IPS-NIHi7 (cell line): ENCODE measurements at regions not wholly inside any gene's neighbourhood (a gene's known extent, or its start where the extent isn't known, plus 50 kb on each side); places are given as distances from the start of the nearest gene placed in this dataset.
"Not testable (repeated sequence)": the region's sequence is repeated elsewhere in the genome, so short reads cannot be mapped to it uniquely, and the experiment has no call there.

Source experiments
- DNase-seq: peaks from one replicate; pipeline ENCODE4 v3.0.0; 2012; ENCODE audit warnings: mixed read lengths; ENCODE audit errors: extremely low spot score

DNA sequence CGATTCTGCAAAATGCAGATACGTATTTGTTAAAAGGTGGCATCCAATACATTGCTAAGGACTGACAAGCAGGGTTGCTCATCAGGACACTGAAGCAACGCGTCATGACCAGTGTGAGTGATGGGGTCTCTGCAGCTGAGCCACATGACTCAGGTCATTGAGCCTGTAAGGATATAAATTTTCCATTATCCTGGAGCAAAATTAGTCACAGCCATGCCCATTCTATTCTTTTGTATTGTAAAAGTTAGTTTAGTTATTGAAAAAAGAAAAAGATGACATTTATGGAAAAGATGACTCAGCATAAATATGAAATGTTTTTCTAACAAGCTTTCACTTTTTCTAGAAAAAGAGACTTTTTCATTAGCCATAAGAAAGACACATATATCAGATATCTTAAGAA lies 268.0 kb upstream of the TMEM132C start:
- DNase-seq: no peak

DNA sequence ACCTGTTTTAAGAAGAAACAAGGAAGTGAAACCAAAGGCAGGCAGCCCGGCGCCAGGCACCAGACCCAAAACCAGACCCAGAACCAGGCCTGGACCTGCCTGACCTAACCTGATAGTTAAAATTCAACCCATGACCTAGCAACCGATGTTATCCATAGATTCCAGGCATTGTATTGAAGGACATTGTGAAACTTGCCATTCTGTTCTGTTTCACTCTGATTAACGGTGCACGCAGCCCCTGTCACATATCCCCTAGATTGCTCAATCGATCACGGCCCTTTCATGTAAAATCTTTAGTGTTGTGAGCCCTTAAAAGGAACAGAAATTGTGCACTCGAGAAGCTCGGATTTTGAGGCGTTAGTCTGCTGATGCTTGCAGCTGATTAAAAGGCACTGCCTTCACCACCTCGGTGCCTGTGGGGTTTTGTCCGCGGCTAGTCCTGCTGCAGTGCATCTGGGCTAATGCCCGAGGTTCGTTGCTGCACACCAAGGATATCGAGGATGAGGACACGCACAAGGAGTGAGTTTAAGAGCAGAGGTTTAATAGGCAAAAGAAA lies 262.5 kb upstream of the TMEM132C start:
- DNase-seq: no peak

GRCh38 chr12:128007250-128007649 lies 259.7 kb upstream of the TMEM132C start:
- no peak for DNase-seq

DNA sequence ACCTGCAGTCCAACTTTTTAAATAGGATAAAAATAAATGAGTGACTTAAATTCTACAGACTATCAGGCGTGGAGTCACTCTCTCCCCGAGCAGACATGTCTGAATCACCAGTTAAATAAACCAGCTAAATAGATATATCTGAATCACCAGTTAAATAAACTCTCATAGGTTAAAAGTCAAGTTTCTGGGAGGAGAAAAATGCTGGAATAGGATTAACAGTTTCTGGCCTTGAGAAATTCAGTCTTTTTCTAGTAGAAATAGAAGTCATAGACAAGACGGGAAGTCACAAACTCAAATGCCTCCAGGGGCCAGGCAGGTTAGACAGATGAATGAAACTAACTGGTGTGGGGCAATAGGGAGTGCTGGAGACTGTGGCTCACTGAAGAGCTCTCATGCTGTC lies 258.6 kb upstream of the TMEM132C start:
- DNase-seq: no peak

DNA sequence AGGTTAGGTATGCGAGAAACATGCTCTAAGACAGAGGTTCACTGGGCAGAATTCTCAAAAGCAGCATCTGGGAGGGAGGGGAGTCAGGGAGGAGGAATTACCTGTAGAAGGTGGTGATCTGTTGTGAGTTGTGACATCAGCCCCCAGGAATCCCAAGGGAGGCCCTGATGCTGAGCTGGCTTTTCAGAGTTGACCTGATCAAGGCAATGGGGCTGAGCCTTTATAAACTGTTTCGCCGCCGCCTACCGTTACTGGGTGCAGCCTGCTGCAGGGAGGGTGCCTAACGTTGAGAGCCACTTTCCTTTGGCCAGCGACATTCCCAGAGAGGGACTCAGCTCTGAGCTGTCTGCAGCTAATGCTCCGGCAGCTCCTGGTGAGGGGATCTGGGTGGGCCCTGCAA lies 257.9 kb upstream of the TMEM132C start:
- DNase-seq: peak; percentile 42

DNA sequence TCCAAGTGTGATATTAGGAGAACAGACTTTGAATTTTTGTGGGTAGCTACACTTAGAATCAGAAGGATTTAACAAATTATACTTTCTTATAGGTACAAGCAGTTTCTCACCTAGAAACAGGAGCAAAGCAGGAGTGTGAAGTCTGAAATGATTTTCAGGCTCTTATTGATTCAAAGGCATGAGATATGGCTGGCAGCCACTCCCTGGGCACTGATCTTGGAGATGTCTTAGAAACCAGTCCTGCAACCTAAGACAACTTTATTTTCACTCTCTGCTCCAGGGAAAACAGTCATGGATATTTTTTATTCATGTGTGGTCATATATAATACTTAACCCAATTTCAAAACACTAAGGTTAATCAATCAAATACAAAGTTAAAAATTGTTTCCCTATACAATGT lies 254.9 kb upstream of the TMEM132C start:
- no peak for DNase-seq

- DNase-seq: no peak
Measured at GRCh38 chr12:128015276-128015675, 251.7 kb upstream of the TMEM132C start.

DNA sequence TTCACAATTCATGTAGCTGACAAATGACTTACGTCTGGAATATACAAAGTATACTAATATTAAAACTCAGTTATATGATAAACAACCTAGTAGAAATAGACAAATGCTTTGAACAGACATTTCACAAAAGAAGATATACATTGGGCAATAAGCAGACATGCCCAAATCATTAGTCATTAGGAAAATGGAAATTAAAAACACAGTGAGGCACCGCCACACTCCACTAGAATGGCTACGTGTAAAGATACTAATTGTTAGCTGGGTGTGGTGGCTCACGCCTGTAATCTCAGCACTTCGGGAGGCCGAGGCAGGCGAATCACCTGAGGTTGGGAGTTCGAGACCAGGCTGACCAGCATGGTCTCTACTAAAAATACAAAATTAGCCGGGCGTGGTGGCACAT lies 248.9 kb upstream of the TMEM132C start:
- DNase-seq: no peak

DNA sequence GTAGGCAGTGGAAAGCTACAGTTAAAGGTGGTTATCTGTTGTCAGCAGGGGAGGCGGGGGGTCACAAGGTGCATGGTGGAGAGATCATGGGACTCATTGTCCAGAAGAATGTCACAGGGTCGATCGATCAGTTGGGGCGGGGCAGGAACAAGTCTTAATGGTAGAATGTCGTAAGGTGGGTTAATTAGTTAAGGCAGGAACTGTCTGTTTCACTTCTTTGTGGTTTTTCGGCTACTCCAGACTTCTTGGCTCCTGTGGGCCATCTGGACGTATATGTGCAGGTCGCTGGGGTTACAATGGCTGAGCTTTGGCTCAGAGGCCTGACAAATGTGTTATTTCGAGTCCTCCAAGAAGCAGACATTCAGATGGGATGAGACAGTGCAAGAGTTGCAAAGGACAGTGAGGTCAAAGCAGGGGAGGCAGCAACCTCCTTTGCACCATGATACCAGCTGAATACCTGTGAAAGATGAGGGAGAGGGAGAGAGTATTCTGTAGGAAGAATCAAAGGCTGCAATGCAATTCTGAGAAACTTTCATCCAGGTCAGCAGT lies 246.9 kb upstream of the TMEM132C start:
- DNase-seq: no peak

DNA sequence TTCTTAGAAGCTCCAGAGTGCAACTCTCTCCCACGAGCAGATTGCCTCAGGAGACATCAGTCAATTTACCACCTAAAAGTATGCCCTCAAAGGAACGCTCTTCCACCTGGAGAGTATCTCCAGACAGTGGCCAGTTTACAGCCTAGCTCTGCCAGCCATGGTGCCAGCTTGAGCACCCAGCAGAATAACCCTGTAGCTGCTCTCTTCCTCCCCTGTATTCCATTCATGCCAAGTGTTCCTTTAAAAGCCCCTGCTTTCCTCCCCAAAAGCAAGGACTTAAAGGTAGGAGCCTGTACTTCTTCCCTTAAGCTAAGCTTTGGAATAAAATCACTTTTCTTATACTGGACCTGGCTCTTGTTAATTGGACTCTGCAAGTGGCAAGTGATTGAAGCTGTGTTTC lies 245.4 kb upstream of the TMEM132C start:
- DNase-seq: no peak

DNA sequence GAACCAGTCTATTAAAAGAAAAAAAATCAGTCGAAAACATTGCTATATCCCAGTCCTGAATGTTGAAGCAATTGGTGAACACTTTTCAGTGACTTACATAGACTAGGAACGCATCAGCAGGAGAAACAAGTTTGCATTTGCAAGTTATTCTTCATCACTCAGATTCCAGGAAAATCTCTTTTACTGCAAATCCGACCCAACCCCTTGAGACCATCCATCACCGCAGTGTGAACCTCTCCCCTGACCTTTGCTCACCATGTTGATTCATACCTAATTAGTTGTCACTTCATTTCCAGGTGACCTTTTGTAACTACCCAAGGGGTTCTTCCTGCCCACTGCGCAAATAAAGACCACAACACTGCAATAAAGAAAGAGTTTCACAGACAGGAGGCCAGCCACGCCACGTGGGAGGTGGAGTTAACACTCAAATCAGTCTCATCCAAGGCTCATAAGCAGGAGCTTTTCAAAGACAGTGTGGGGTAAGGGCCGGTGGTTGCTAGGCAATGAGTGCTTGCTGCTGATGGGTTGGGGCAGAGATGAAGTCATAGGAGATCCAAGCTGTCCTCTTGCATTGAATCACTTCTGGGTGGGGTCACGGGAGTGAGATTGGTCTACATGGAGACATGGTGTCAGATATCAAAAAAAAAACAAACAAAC lies 241.3 kb upstream of the TMEM132C start:
- no peak for DNase-seq

DNA sequence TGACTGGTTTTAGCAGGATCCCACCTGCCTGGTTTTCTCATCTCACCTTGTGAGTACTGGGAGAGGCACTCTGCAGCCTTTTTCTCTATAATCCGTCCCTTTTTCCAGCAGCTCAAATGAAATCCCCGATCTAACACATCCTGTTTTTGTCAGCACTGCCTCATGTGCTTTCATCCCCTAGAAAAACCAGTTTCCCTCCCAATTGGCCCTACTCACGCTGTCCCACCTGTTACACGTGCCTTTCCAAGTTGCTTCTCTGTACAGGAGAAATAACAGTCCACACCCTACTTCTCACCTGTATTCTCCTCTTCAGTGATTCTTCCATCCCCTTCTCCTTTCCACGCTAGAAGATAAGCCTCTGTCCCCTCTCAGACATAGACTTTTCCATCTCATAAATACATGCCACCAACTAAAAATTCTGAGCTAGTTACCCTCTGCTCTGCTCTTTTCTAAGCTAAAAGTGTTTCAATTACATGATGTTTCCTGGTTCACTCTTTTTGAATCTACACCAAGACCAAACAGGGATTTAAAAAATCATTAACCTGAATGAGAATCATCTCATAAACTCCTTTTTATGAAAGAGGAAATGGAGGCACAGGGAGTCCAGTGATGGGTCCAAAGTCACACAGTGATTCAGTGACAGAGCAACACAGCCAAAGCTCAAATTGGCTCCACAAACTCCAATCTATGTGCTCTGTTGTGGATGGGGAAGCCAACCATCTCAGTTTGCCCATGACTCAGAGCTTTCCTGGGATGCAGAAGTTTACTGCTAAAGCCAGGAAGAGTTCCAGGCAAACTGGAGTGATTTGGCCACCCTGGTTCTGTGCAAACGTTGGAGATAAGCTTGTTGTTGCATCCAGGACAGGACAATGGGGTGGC lies 240.0 kb upstream of the TMEM132C start:
- no peak for DNase-seq

DNA sequence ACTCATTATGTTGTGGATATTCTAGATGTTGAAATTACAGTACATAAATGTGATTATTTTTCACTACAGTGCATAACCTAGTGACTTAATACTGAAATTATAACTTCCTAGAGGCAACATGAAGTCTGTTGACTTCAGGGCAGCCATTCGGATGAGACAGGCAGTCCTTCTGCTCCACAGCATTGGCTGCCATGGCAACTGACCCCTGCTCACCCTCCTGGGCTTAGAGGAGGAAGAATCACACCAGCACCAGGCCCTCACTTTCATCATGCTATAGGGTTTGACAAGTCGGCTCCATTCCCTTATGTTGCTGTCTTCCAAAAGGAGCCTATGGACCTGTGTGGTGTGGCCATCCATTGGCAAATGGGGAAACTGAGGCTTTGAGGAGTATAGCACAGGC lies 233.5 kb upstream of the TMEM132C start:
- no peak for DNase-seq

DNA sequence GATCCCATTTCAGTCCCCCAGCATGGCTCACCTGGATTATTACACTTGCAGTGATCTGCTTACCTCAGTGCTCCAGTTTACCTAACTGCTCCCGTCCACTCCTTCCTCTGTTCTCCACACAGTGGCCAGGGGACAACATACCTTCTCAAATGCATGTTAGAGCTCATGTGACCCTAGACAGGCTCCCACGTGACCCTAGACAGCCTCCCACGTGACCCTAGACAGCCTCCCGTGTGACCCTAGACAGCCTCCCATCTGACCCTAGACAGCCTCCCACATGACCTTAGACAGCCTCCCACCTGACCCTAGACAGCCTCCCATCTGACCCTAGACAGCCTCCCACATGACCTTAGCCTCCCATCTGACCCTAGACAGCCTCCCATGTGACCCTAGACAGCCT lies 226.0 kb upstream of the TMEM132C start:
- DNase-seq: no peak

DNA sequence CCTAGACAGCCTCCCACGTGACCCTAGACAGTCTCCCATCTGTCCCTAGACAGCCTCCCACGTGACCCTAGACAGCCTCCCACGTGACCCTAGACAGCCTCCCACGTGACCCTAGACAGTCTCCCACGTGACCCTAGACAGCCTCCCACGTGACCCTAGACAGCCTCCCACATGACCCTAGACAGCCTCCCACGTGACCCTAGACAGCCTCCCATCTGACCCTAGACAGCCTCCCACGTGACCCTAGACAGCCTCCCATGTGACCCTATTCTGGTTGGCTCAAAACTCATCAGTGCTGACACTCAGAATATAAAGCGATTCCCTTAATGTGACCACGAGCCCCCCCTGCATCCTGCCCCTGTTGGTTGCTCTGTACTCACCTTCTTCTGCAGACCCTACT lies 224.7 kb upstream of the TMEM132C start:
- DNase-seq: not testable (repeated sequence)

- DNase-seq: no peak
Measured at GRCh38 chr12:128042825-128043224, 224.1 kb upstream of the TMEM132C start.

DNA sequence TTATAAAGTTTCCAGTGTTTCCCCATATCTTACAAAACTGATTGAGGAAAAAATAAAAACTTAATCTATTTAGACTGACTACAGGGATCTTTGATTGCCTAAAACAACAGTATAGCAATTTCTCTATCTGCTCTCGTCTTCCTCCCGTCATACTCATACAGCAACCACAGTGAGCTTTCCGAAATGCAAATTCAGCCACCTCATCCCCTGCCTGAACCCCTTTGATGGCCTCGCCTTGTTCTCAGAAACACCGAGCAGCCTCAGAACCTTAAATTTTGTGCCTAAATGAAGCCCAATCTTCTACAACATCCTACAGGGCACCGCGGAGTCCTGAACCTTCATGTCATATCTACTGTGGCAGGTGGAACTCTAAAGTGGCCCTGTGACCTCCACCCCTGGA lies 223.7 kb upstream of the TMEM132C start:
- no peak for DNase-seq

DNA sequence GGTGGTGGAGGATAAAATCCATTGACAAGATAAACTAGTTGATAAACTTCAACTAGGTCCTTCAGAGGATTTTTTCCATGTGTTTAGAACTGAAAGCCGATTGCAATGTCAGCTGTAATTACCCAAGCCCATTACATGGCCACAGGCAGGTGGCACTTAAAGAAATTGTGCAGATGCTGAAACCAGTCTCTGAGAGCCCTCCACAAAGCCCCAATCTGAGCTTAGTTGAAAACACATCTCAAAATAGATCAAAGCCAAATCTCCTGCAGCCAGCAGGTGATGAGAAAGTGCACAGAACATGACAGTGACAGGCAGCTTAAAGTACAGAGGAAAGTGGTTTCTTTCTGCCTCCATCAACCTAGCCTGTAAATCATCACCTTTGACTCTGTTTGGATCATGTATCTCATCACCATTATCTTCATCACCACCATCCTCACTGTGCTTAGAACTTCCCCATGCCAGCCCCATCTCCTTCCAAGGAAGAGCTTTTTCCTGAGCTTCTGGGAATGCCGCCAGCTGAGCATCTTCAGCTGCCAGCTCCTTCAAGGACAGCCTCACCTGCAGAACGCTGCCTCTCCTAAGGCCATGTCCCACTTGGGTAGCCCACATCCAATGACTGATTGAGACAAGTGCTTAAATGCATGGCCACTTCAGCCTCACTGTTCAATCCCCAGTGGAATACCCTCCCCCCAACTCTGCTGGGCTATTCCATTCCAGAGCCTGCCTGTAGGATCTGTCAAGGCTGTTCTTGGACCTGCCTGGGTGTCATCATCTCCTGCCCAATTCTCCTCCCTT lies 219.5 kb upstream of the TMEM132C start:
- DNase-seq: no peak

GRCh38 chr12:128052331-128052730 lies 214.6 kb upstream of the TMEM132C start:
- no peak for DNase-seq

- DNase-seq: no peak
Measured at GRCh38 chr12:128052777-128053176, 214.2 kb upstream of the TMEM132C start.

GRCh38 chr12:128055567-128055966 lies 211.4 kb upstream of the TMEM132C start:
- DNase-seq: peak; percentile 15
